Pancreas (tissue), 10 donors: ENCODE measurements at regions not wholly inside any gene's neighbourhood (a gene's known extent, or its start where the extent isn't known, plus 50 kb on each side); places are given as distances from the start of the nearest gene placed in this dataset.

ENCODE experiments used
- ATAC-seq, 4 donors: fragments of 200-7000 bp; cut with Tn5 transposase; one replicate each; pipeline versions ENCODE4 v1.8.0 to v1.9.1; 2020; ENCODE audit warnings: mild to moderate bottlenecking in 4 of 4, moderate library complexity in 4 of 4
- DNase-seq, 6 donors: peaks; one replicate each; pipeline ENCODE4 v3.0.0-alpha.2; 2020
- FAIRE-seq: peaks from 2 replicates; lab custom pipeline; 2012; peaks lifted over from hg19 to GRCh38; lab: Jason Lieb, UNC
- H3K27ac ChIP-seq, 4 donors: fragments of 200-600 bp; sonication (generic); 1 replicate in 3 of 4; 2 replicates in 1 of 4; pipeline versions ENCODE4 v1.5.0 to v1.8.0; 2020
- H3K27me3 ChIP-seq, 4 donors: fragments of 200-600 bp; one replicate each; pipeline ENCODE4 v1.8.0; 2021
- H3K36me3 ChIP-seq, 3 donors: fragments of 200-600 bp; sonication (generic) in 1 of 3; one replicate each; pipeline versions ENCODE4 v1.5.0 to v1.8.0; 2020 to 2021
- H3K4me1 ChIP-seq, 3 donors: fragments of 200-600 bp; one replicate each; pipeline ENCODE4 v1.8.0; 2021
- H3K4me3 ChIP-seq, 4 donors: fragments of 200-600 bp; sonication (generic) in 2 of 4; one replicate each; pipeline versions ENCODE4 v1.5.0 to v1.8.0; 2020 to 2021
- H3K9me3 ChIP-seq, 4 donors: fragments of 200-600 bp; one replicate each; pipeline ENCODE4 v1.8.0; 2021
- WGBS, 2 donors: extraction: QIAGEN DNeasy Blood & Tissue Kit; methylation state at CpG; one replicate each; pipeline ENCODE4 v1.1.7; 2013; 5-methylcytosine and 5-hydroxymethylcytosine counted together
- intact Hi-C, 3 donors: fragments of 100-400 bp; cut with DNase I; formaldehyde crosslinking; loops; one replicate each; pipeline versions ENCODE4 v1.11.1 to v1.14.2; 2022
- TF ChIP-seq, protein P1 (sequence below), 4 donors: fragments of 200-600 bp; sonication (generic) in 3 of 4; IDR thresholded peaks; one replicate each; pipeline versions ENCODE4 v1.5.0 to v1.8.0; 2021; ENCODE audit warnings: antibody characterized with exemption in 4 of 4
- donor health status: healthy with polysubstance abuse.
- donor health status: DM: no; HTN: no; CAD: no; lungs with moderate emphysema.
- donor health status: DM: no; HTN: no; CAD: no.
- donor health status: control.
- donor health status: control.
- donor health status: Bipolar disorder and iron deficiency.
- donor health status: DM: yes; HTN: yes; CAD: no.
- donor health status: DM: no; HTN: no; CAD: no.
- donor health status: DM: no; HTN: no; CAD: no.
- donor health status: DM: yes; HTN: yes; CAD: no.

DNA sequence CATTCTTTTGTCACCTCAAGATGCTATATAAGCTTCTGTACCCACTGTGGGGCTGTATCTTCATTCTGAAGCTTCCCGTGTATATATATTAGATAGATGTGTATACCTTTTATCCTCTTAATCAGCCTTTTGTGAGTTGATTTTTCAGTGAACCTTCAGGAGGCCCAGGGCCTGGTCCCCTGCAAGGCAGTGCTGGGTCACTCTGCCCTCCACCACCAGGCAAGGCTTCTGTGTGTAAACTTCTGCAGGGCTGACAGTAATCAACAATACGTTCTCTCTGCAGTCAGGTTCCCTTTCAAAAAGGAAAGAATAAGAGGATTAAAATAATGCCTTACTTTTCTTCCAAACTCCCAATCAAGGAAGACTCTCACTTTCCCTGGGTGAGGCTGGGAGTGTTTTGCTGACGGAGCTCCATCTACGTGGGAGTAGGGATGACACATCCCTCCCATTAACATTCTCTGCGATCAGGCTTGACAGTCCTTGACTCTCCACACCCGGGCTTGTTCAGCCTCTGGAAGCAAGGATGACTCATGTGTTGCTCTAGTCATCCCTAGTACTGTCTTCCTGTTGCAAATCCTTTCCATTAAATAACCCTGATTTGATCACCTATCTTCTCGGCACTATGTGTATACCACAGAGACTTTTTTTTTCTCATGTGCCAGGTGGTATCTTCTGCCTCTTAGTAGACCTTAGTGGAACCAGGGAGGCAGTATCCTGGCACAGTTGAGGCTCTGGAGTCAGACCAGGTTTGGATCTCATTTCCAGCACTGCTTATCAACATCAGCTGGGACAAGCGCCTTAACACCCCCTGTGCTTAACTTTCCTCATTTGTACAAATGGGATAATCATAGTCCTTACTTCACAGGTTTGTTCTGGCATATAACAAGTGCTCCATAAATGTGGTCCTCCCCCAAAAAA, 70.3 kb upstream of the KCNK1 start:
- WGBS, 2 donors: 52 to 60% methylated on average over 8 of the region's 8 CpGs
- peak in 3 of 4 donors; percentile 66 to 81 (median 80) for ATAC-seq
- Histone ChIP-seq H3K4me3 (no peak overlapping the region), H3K9me3 (no peaks in the 10 kb centered on the region), H3K36me3 (no peaks in the 10 kb centered on the region), H3K27ac (no peak overlapping the region), H3K4me1 (no peaks in the 10 kb centered on the region), H3K27me3 (no peaks in the 10 kb centered on the region)
- TF ChIP-seq, protein P1, sequence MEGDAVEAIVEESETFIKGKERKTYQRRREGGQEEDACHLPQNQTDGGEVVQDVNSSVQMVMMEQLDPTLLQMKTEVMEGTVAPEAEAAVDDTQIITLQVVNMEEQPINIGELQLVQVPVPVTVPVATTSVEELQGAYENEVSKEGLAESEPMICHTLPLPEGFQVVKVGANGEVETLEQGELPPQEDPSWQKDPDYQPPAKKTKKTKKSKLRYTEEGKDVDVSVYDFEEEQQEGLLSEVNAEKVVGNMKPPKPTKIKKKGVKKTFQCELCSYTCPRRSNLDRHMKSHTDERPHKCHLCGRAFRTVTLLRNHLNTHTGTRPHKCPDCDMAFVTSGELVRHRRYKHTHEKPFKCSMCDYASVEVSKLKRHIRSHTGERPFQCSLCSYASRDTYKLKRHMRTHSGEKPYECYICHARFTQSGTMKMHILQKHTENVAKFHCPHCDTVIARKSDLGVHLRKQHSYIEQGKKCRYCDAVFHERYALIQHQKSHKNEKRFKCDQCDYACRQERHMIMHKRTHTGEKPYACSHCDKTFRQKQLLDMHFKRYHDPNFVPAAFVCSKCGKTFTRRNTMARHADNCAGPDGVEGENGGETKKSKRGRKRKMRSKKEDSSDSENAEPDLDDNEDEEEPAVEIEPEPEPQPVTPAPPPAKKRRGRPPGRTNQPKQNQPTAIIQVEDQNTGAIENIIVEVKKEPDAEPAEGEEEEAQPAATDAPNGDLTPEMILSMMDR (IDR thresholded peaks at IDR 0.05): no peak
- intact Hi-C loops: no loop called here
- no peak for FAIRE-seq
- DNase-seq: peak in 1 of 6 donors; percentile 21

DNA sequence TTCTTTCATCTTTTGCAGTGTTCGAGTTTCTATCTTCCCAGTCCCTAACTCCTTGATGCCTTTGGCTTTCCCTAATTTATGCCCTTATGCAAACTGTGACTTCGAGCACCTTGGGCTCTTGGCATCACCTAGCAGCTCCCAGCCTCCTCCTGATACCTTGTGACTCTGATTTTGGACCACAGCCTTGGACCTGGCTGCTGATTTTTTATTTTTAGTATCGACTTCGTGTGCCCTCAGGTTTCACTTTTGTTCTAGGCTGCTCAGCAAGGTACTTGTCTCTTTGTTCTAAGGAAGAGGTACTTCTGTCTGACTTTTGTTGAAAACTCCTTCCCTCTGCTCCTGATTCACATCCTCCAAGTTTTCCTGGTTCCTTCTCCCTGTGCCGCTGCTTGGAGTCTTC, 69.6 kb upstream of the KCNK1 start:
- FAIRE-seq: no peak
- Histone ChIP-seq H3K4me3 (no peak overlapping the region), H3K36me3 (no peaks in the 10 kb centered on the region), H3K27me3 (no peaks in the 10 kb centered on the region), H3K4me1 (no peaks in the 10 kb centered on the region), H3K27ac (no peak overlapping the region), H3K9me3 (no peaks in the 10 kb centered on the region)
- DNase-seq: no peak
- TF ChIP-seq, protein P1 (IDR thresholded peaks at IDR 0.05): no peak
- 57 to 73% methylated on average over 5 of the region's 5 CpGs for WGBS, 2 donors
- intact Hi-C loops: no loop called here
- ATAC-seq: no peak

- DNase-seq: no peak
- intact Hi-C loops: no loop called here
- TF ChIP-seq, protein P1 (IDR thresholded peaks at IDR 0.05): no peak
- WGBS, 2 donors: 72 to 96% methylated on average over 1 of the region's 1 CpG
- Histone ChIP-seq H3K4me3 (no peak overlapping the region), H3K27me3 (no peaks in the 10 kb centered on the region), H3K4me1 (no peaks in the 10 kb centered on the region), H3K9me3 (no peaks in the 10 kb centered on the region), H3K27ac (no peak overlapping the region), H3K36me3 (no peaks in the 10 kb centered on the region)
- FAIRE-seq: no peak
- ATAC-seq: no peak
Observed at GRCh38 chr1:233547726-233548125, 66.2 kb upstream of the KCNK1 start.

- ATAC-seq: no peak
Observed at GRCh38 chr1:233549404-233549803, 64.5 kb upstream of the KCNK1 start.

More at GRCh38 chr1:233549404-233549803, 64.5 kb upstream of the KCNK1 start:
- intact Hi-C loops: no loop called here
- TF ChIP-seq, protein P1 (IDR thresholded peaks at IDR 0.05): no peak
- H3K36me3 ChIP-seq: no peaks in the 10 kb centered on the region
- 16 to 25% methylated on average over 2 of the region's 2 CpGs for WGBS, 2 donors
- no peaks in the 10 kb centered on the region for H3K9me3 ChIP-seq
- DNase-seq (no peak), FAIRE-seq (no peak)
- H3K4me3 ChIP-seq: no peak overlapping the region
- H3K27ac ChIP-seq: no peak overlapping the region
- H3K27me3 ChIP-seq: no peaks in the 10 kb centered on the region
- no peaks in the 10 kb centered on the region for H3K4me1 ChIP-seq
